ENCODE measurements at regions not wholly inside any gene's neighbourhood (a gene's known extent, or its start where the extent isn't known, plus 50 kb on each side); places are given as distances from the start of the nearest gene placed in this dataset.

- no peak for ATAC-seq (replicated peaks; ENCODE audit: extremely low read depth, poor library complexity, severe bottlenecking)
- no peaks in the 10 kb centered on the region for H3K4me1 Mint-ChIP-seq
- H3K9me3 Mint-ChIP-seq = no peaks in the 10 kb centered on the region
- H3K36me3 Mint-ChIP-seq (ENCODE audit: insufficient read depth) = no peaks in the 10 kb centered on the region
- no peak overlapping the region for H3K4me3 Mint-ChIP-seq
- H3K27ac Mint-ChIP-seq (ENCODE audit: low read depth) = no peak overlapping the region
- peaks cover 29% of the 10 kb centered on the region for H3K27me3 Mint-ChIP-seq
- DNase-seq (ENCODE audit: low spot score in 2 of 2) = no peak
Measured at GRCh38 chr10:91049296-91049987, 128.6 kb upstream of the ANKRD1 start.

DNA sequence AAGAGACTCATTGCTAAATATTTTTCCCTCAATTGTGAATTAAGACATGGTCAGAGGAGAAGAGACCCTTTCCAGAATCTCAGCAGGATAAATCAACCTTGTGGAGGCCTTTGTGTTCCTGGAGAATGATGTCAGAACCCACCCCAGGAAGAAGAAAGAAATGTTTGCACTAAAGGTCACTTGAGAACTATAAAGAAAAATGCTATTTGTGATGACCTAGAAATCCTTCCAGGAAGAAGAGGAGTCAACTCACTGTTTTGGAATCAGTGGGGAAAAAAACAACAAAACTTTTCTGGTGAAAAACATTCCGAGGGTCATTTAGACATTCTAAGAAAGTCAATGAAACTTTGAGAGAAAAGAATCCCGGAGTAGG is 129.1 kb upstream of the ANKRD1 start:
- DNase-seq (ENCODE audit: low spot score in 2 of 2) (no peak), ATAC-seq (replicated peaks; ENCODE audit: extremely low read depth, poor library complexity, severe bottlenecking) (no peak)
- Mint-ChIP-seq H3K36me3 (ENCODE audit: insufficient read depth) (no peaks in the 10 kb centered on the region), H3K4me3 (no peak overlapping the region), H3K4me1 (no peaks in the 10 kb centered on the region), H3K9me3 (no peaks in the 10 kb centered on the region), H3K27me3 (peaks cover 29% of the 10 kb centered on the region), H3K27ac (ENCODE audit: low read depth) (no peak overlapping the region)

DNA sequence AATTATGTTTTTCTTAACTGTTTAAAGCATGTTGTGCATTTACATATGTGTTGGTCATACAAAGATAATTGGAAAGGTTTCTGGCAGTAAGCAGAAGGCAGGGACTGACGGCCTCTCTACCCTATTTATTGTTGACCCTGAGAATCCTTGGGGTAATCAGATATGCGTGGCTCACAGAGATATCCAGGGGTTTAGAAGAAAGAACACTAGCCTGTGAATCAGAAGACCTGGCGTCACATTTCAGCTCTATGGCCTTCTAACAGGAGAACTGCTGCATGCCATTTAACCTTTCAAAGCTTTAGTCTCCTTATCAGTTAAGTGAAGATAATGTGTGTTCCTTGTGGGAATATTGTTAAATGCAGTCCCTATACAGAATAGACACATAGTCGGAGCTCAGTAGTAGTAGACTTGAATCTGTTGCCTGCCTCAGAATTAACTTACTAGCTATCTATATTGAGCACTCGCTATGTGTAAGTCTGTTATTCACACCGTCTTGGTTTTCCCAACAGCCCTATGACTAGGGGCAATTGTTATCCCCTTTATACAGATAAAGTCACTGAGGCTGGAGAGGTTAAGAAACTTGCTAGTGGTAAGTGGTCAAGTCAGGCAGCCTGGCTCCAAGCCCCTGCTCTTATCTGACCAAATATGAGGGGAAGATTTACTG is 129.6 kb upstream of the ANKRD1 start:
- ATAC-seq (replicated peaks; ENCODE audit: extremely low read depth, poor library complexity, severe bottlenecking) = no peak
- Mint-ChIP-seq H3K9me3 (no peaks in the 10 kb centered on the region), H3K27me3 (peaks cover 26% of the 10 kb centered on the region), H3K36me3 (ENCODE audit: insufficient read depth) (no peaks in the 10 kb centered on the region), H3K27ac (ENCODE audit: low read depth) (no peak overlapping the region), H3K4me3 (no peak overlapping the region), H3K4me1 (no peaks in the 10 kb centered on the region)
- no peak for DNase-seq (ENCODE audit: low spot score in 2 of 2)

GRCh38 chr10:91051829-91052228 is 130.9 kb upstream of the ANKRD1 start:
- ATAC-seq (replicated peaks; ENCODE audit: extremely low read depth, poor library complexity, severe bottlenecking) = no peak
- Mint-ChIP-seq H3K4me3 (no peak overlapping the region), H3K36me3 (ENCODE audit: insufficient read depth) (no peaks in the 10 kb centered on the region), H3K9me3 (no peaks in the 10 kb centered on the region), H3K27me3 (peaks cover 12% of the 10 kb centered on the region), H3K27ac (ENCODE audit: low read depth) (no peak overlapping the region), H3K4me1 (no peaks in the 10 kb centered on the region)
- no peak for DNase-seq (ENCODE audit: low spot score in 2 of 2)

GRCh38 chr10:91054325-91054724 is 133.4 kb upstream of the ANKRD1 start:
- DNase-seq (ENCODE audit: low spot score in 2 of 2) (no peak), ATAC-seq (replicated peaks; ENCODE audit: extremely low read depth, poor library complexity, severe bottlenecking) (no peak)
- Mint-ChIP-seq H3K9me3 (no peaks in the 10 kb centered on the region), H3K27me3 (peaks cover 9% of the 10 kb centered on the region), H3K4me3 (no peak overlapping the region), H3K36me3 (ENCODE audit: insufficient read depth) (no peaks in the 10 kb centered on the region), H3K27ac (ENCODE audit: low read depth) (no peak overlapping the region), H3K4me1 (no peaks in the 10 kb centered on the region)

- ATAC-seq (replicated peaks; ENCODE audit: extremely low read depth, poor library complexity, severe bottlenecking) (no peak), DNase-seq (ENCODE audit: low spot score in 2 of 2) (no peak)
- H3K4me3 Mint-ChIP-seq = no peak overlapping the region
- no peaks in the 10 kb centered on the region for H3K27me3 Mint-ChIP-seq
- H3K9me3 Mint-ChIP-seq = no peaks in the 10 kb centered on the region
- no peaks in the 10 kb centered on the region for H3K4me1 Mint-ChIP-seq
- H3K27ac Mint-ChIP-seq (ENCODE audit: low read depth) = no peak overlapping the region
- H3K36me3 Mint-ChIP-seq (ENCODE audit: insufficient read depth) = no peaks in the 10 kb centered on the region
Measured at GRCh38 chr10:91061187-91061586, 140.3 kb upstream of the ANKRD1 start.

GRCh38 chr10:91061608-91062007 is 140.7 kb upstream of the ANKRD1 start:
- no peak for ATAC-seq (replicated peaks; ENCODE audit: extremely low read depth, poor library complexity, severe bottlenecking)
- H3K9me3 Mint-ChIP-seq = no peaks in the 10 kb centered on the region
- H3K27ac Mint-ChIP-seq (ENCODE audit: low read depth) = no peak overlapping the region
- H3K36me3 Mint-ChIP-seq (ENCODE audit: insufficient read depth) = no peaks in the 10 kb centered on the region
- no peak overlapping the region for H3K4me3 Mint-ChIP-seq
- no peaks in the 10 kb centered on the region for H3K27me3 Mint-ChIP-seq
- H3K4me1 Mint-ChIP-seq = no peaks in the 10 kb centered on the region
- no peak for DNase-seq (ENCODE audit: low spot score in 2 of 2)

DNA sequence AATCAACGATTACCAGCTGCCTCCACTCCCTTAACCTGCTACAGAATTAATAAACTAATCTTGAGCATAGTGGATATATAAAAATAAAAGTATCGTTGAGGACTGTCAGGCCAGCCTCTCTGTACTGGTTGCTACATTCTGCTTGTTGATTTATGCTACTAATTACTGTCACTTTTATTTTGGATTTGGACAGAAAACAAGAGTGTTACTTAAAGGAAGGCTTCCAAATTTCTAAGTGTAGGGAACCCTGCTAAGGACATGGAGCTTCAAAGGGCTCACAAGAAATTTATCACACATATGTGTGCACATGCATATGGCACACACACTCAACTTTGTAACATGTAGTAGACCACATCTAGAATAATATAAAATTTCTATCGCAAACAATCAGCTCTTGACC is 141.2 kb upstream of the ANKRD1 start:
- Mint-ChIP-seq H3K36me3 (ENCODE audit: insufficient read depth) (no peaks in the 10 kb centered on the region), H3K4me1 (no peaks in the 10 kb centered on the region), H3K9me3 (no peaks in the 10 kb centered on the region), H3K27me3 (no peaks in the 10 kb centered on the region), H3K4me3 (no peak overlapping the region), H3K27ac (ENCODE audit: low read depth) (no peak overlapping the region)
- ATAC-seq (replicated peaks; ENCODE audit: extremely low read depth, poor library complexity, severe bottlenecking) (no peak), DNase-seq (ENCODE audit: low spot score in 2 of 2) (no peak)

DNA sequence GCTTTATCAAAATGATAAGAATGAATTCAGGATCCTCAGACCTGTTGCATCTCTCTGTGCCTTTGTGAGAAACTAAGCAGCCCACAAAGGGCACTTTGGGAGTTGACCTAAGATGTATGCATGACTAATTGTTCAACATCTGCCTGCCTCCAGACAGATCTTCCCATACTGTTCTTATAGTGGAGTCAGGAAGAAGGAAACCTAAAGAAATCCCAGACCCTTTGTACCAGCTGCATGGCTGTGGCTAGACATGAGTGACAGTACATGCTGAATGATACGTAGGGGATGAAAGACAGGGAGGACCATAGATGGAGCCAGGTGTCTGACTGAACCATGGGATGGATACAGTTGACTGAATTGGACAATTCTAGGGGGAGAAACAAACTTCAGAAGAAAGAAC is 148.7 kb upstream of the PCGF5 start:
- H3K4me1 Mint-ChIP-seq = no peaks in the 10 kb centered on the region
- no peak overlapping the region for H3K4me3 Mint-ChIP-seq
- no peaks in the 10 kb centered on the region for H3K36me3 Mint-ChIP-seq (ENCODE audit: insufficient read depth)
- ATAC-seq (replicated peaks; ENCODE audit: extremely low read depth, poor library complexity, severe bottlenecking) (no peak), DNase-seq (ENCODE audit: low spot score in 2 of 2) (no peak)
- H3K9me3 Mint-ChIP-seq = no peaks in the 10 kb centered on the region
- peaks cover 22% of the 10 kb centered on the region for H3K27me3 Mint-ChIP-seq
- no peak overlapping the region for H3K27ac Mint-ChIP-seq (ENCODE audit: low read depth)

DNA sequence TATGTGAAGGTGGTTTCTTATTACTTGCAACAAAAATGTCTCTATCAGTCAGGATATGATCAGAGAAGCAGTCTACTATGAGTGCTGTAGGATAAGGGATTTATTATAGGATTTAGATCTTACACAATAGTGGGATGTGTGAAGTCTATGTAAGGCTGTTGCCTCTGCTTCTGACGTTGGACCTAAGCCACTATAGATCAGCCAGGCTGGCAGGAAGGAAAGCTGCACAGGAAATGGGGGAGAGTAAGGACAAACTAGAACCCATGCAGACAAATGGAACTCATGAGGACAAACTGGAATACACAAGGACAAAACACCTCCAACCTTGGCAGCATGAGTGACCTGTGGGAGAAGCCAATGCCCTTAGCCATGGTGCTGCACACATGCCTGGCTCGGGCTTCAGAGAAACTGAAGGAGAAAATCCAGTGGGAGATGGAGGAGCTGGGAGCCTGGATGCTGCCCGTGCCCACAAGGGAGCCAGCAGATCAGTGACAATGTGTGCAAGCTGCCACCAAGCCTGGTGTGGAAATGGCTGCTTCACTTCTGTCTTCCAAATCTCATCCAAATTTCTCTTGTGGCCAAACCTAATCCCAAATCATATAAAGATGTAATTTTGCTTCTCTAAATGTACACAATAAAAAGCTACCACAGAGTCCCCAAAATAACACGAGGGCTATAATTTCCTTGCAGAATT is 147.0 kb upstream of the PCGF5 start:
- Mint-ChIP-seq H3K9me3 (no peaks in the 10 kb centered on the region), H3K4me3 (no peak overlapping the region), H3K27ac (ENCODE audit: low read depth) (no peak overlapping the region), H3K27me3 (peaks cover 39% of the 10 kb centered on the region), H3K36me3 (ENCODE audit: insufficient read depth) (no peaks in the 10 kb centered on the region), H3K4me1 (no peaks in the 10 kb centered on the region)
- ATAC-seq (replicated peaks; ENCODE audit: extremely low read depth, poor library complexity, severe bottlenecking) (no peak), DNase-seq (ENCODE audit: low spot score in 2 of 2) (no peak)

DNA sequence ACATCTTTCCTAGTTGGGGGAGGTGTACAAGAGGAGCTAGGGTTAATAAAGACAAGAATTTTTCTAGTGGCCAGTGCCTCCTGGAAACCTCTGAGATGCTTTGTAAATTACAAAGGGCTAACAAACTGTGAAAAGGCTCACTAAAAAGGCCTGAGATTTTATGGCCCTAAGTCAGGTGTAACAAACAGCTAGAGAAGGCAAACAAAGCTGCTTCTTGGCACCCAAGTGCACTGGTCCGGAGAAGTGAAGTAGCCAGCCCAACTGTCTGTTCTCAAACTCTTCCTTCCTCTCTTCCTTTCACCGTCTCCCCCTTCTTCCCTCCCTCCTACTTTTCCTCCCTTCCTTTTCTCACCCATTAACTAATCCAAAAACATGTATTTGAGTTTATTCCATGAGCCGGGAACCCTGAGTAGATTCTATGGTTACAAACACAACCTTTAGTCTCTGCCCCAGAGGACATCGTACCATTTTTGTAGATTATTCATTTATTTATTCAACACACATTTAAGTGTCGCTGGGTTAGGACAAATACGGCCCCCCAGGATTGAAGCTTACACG is 143.4 kb upstream of the PCGF5 start:
- Mint-ChIP-seq H3K4me3 (no peak overlapping the region), H3K27me3 (peaks cover 46% of the 10 kb centered on the region), H3K4me1 (no peaks in the 10 kb centered on the region), H3K27ac (ENCODE audit: low read depth) (no peak overlapping the region), H3K9me3 (no peaks in the 10 kb centered on the region), H3K36me3 (ENCODE audit: insufficient read depth) (no peaks in the 10 kb centered on the region)
- no peak for ATAC-seq (replicated peaks; ENCODE audit: extremely low read depth, poor library complexity, severe bottlenecking)
- no peak for DNase-seq (ENCODE audit: low spot score in 2 of 2)

DNA sequence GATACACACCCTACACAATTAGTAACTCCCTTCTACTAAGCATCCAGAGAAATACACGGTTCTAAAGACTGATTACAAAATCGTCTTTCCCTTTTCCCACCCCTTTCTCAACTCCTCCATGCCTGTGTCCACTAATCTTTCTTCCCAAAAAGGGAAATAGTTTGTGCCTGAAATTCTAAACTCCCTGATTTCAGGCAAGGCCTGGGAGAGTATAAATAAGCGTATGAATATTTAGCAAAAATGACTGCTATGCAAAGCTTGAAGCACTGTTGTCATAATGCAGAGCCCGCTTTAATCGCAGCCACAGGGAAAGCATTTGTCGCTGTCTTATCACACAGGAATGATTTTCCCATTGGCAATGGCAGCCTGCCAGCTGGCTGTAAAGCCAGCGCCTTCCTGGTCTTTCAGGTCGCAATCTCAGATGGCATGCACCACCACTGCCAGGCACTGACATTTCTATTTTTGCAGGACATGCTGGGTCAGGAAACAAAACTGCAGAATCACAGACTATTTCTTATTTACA is 142.9 kb upstream of the PCGF5 start:
- no peaks in the 10 kb centered on the region for H3K9me3 Mint-ChIP-seq
- DNase-seq (ENCODE audit: low spot score in 2 of 2) (no peak), ATAC-seq (replicated peaks; ENCODE audit: extremely low read depth, poor library complexity, severe bottlenecking) (no peak)
- peaks cover 41% of the 10 kb centered on the region for H3K27me3 Mint-ChIP-seq
- H3K36me3 Mint-ChIP-seq (ENCODE audit: insufficient read depth) = no peaks in the 10 kb centered on the region
- no peaks in the 10 kb centered on the region for H3K4me1 Mint-ChIP-seq
- no peak overlapping the region for H3K27ac Mint-ChIP-seq (ENCODE audit: low read depth)
- H3K4me3 Mint-ChIP-seq = no peak overlapping the region

DNA sequence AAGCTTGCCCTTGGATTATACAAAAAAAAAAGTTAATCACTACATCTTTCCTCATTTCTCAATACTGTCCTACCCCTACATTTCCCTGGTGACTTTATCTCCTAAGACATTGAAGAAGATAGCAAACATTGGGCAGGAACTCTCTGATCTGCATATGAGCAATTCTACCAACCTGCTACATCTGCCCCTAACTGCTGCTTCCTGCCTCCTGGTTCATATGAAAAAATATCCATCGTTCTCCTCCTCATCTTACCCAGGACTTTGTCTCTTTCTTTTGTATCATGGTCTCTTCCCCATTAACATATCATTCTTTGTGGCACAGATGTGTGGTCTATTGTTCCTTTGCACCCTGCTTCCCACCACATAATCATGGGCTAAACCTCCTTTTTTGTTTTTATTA is 139.7 kb upstream of the PCGF5 start:
- Mint-ChIP-seq H3K4me3 (no peak overlapping the region), H3K27ac (ENCODE audit: low read depth) (no peak overlapping the region), H3K9me3 (no peaks in the 10 kb centered on the region), H3K36me3 (ENCODE audit: insufficient read depth) (no peaks in the 10 kb centered on the region), H3K27me3 (peaks cover 31% of the 10 kb centered on the region), H3K4me1 (no peaks in the 10 kb centered on the region)
- DNase-seq (ENCODE audit: low spot score in 2 of 2) = no peak
- ATAC-seq (replicated peaks; ENCODE audit: extremely low read depth, poor library complexity, severe bottlenecking) = no peak

Data from central memory CD8-positive, alpha-beta T cell (primary cell).